Uterus (tissue), 2 donors: ENCODE measurements at regions not wholly inside any gene's neighbourhood (a gene's known extent, or its start where the extent isn't known, plus 50 kb on each side); places are given as distances from the start of the nearest gene placed in this dataset.

Experiments
- POLR2A ChIP-seq, 2 donors: fragments of 450-650 bp; IDR thresholded peaks; one replicate each; pipeline ENCODE4 v1.6.1; 2016; ENCODE audit warnings: antibody characterized with exemption in 2 of 2, mild to moderate bottlenecking in 1 of 2, moderate library complexity in 1 of 2
- TF ChIP-seq, protein P1 (sequence below), 4 experiments: fragments of 200-600 bp in 2 of 4; fragments of 450-650 bp in 2 of 4; sonication (generic) in 2 of 4; IDR thresholded peaks; one replicate each; pipeline ENCODE4 v1.5.1; 2016 to 2019; ENCODE audit warnings: antibody characterized with exemption in 4 of 4, mild to moderate bottlenecking in 2 of 4, moderate library complexity in 1 of 4

DNA sequence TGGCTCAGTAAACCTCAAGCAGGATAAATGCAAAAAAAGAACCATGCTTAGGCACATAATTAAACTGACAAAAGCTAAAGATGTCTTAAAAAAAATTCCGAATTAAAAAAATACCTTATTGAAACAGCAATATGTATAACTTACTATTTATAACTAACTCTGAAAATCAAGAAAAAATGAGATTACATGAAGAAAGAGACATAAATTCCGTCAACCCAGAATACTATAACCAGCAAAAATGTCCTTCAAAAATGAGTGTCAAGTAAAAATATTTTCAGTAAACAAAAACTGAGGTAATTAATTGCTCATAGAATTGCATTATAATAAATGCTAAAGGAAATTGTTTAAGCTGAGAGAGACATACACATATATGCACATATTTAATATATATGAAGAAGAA lies 474.5 kb upstream of the SYT4 start:
- TF ChIP-seq, protein P1, sequence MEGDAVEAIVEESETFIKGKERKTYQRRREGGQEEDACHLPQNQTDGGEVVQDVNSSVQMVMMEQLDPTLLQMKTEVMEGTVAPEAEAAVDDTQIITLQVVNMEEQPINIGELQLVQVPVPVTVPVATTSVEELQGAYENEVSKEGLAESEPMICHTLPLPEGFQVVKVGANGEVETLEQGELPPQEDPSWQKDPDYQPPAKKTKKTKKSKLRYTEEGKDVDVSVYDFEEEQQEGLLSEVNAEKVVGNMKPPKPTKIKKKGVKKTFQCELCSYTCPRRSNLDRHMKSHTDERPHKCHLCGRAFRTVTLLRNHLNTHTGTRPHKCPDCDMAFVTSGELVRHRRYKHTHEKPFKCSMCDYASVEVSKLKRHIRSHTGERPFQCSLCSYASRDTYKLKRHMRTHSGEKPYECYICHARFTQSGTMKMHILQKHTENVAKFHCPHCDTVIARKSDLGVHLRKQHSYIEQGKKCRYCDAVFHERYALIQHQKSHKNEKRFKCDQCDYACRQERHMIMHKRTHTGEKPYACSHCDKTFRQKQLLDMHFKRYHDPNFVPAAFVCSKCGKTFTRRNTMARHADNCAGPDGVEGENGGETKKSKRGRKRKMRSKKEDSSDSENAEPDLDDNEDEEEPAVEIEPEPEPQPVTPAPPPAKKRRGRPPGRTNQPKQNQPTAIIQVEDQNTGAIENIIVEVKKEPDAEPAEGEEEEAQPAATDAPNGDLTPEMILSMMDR (IDR thresholded peaks at IDR 0.05), result no peak
- no peak for TF ChIP-seq POLR2A (IDR thresholded peaks at IDR 0.05)
